ENCODE measurements at regions not wholly inside any gene's neighbourhood (a gene's known extent, or its start where the extent isn't known, plus 50 kb on each side); places are given as distances from the start of the nearest gene placed in this dataset.

DNA sequence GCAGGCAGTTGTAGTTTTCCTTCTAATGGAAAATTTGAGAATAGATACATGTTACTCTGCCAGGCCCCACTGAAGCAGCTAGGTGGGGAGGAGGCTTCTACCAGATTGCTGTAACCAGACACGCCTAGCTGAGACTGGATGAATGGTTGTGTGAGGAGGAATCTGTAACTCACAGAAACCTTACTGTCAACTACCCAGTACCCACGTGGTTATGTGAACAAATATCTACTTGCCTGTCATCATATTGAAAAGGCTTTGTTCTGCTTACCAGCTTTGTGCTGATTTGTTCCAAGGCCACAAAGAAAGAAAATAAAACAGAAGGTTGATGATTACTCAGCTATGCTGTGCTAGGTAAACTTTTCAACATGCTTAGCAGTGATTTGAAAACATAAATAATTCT, 167.2 kb downstream of the CAPZA3 start:
- no peak for DNase-seq

GRCh38 chr12:18906395-18906794, 168.5 kb downstream of the CAPZA3 start:
- DNase-seq, result no peak

DNA sequence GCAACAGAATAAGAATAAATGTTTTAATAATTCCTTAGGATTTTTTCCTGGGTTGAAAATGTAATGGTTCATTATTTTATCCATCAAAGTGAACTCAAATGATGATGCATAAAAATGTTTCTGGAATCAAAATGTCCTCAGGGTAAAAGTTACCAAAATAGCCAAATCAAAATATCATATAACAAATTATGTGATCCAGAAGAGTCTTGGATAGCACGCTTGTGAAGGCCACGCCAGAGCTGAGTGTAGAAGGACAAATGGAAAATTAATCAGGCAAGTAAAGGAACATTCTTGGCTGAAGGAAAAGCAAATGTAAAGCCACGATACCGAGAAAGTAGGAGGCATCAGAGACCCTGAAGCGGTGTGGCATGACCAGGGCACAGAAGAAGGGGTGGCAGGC, 169.2 kb downstream of the CAPZA3 start:
- no peak for DNase-seq

DNA sequence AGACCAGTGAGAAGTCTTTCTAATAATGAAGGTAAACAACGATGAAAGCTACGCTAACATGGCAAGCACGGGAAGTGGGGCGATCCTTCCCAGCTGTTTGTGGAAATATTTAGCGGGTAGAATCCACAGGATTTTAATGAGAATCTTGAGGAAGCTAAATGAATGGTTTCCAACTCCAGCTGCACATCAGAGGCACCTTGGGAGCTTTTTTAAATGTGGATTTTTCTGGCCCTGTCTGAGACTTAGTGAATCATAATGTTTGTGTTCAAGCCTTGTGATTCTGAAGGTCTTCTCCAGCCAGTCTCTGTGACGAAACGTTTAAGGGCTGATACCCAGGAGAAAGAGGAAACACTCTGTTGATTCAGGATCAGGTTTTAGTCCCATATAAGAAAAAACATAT, 169.8 kb downstream of the CAPZA3 start:
- no peak for DNase-seq

- DNase-seq, result no peak
These were observed 170.3 kb downstream of the CAPZA3 start for GRCh38 chr12:18908191-18908590.

DNA sequence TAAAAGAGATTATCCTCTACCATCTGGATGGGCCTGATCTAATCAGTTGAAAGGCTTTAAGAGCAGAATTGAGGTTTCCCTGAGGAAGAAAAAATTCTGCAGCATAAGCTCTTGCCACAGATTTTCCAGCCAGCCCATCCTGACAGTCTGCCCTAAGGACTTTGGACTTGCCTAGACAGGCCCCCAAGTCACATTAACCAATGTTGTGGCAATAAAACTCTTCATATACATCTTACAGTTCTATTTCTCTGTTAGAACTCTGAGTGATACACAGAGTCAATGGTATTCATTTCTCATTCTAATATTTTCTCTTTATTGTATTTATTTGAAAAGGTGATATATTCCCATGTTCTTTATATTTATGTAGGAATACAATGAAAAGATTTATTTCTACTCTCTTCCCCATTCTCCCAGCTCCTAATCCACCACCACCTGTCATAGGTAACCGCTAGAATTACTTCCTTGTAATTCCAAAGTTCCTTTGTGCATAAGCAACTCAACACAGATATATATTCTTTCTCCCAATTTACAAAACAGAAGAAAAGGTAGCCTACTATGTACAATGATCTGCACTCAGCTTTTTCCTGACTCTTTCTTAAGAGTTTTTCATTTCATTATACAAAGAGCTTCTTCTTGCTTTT, 182.1 kb downstream of the CAPZA3 start:
- no peak for DNase-seq

DNA sequence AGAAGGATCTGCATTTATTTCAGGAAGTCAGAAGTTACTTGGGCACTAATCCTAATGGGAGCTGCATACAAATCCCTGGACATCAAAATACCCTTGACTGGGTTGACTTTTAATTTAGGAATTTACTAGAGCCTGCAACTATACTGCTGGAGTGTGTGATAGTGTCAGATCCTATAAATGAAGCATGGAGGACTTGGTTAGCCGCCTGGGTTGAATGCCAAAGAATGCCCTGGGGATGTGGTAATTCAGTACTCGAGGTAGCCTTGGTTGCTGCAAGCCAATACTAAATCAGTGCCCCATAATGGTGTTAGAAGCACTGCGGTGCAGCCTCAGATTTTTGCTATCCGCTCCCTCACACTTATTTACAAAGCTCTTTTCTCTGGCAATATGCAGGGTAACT, 184.9 kb downstream of the CAPZA3 start:
- DNase-seq, result no peak

DNA sequence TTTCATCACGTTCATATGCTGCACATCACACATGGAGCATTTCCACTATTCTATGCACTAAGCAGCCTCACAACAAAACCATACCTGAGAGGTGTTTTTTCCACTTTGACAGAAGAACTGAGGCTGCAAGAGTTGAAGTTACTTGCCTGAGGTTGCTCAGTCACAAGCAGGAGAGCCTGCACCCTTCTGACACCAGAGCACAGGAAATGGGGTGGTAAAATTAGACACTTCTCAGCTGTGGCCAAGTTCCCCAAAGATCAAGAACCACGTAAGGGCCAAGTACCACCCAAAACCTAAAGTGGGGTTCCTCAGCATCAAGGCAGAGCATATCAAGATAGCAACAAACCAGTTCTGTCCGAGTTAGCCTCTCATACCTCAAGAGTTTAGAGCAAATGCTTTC, 185.8 kb downstream of the CAPZA3 start:
- no peak for DNase-seq

- no peak for DNase-seq
These were observed 188.3 kb downstream of the CAPZA3 start for GRCh38 chr12:18926188-18926587.

GRCh38 chr12:18932211-18932610, 194.3 kb downstream of the CAPZA3 start:
- no peak for DNase-seq

GRCh38 chr12:18932715-18933114, 194.8 kb downstream of the CAPZA3 start:
- no peak for DNase-seq

DNA sequence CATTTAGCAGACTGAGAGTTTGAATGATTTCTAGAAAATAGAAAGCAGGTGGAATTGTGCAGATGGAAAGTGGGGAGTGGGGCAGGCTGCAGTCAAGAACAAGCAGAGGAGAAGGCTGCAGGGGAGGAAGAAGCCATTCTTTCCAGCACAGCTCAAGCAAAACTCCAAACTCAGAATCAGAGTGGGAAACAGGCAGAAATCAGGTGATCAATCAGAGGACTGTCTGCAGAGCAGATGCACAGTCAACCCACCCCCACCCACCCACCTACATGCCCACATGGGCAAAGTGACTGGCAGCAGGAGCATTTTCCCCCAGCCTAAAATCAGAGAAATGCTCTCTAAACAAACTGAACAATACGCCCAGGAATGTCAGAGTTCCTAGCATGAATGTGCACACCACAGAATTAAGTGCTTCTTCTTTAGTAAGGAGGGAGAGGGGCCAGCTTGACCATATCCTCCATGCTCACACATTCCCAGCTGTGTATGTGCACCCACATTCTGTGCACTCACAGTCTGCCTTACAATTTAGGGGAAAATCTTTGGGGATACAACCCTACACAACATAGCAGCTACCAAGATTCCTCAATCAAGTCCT, 194.1 kb upstream of the PLEKHA5 start:
- DNase-seq, result no peak

DNA sequence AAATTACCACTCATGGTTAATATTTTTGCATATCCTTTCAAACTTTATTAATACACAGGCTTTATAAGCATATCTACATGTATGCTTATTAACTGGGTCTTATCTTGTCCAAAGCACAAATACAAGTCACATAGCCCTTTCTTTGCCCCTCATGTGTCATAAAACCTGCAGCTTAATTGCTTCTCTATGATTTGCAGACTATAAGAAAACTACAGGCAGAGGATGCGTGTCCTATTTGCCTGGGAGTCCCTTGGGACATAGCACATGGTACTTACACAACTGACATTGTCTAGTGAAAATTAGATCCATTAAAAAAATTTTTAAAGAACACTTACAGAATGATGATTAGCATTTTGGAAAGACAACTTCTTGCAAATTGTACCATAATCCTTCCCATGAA, 190.5 kb upstream of the PLEKHA5 start:
- no peak for DNase-seq

DNA sequence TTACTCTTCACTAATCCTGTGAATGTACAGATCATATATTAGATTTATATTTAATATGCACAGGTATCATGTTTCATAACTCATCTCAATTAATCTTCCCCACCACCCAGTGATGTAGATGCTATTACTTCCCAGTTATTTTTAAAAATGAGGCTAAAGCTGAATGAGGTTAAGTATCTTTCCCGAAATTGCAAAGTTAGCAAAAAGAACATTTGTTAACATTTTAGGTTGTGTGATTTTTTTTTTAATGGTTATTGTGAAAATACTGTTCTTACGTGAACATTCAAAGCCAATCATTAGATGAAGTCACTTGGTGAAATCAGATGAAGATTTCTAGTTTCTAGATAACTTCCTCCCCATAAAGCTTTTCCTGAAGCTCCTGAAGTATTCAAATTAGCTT, 186.9 kb upstream of the PLEKHA5 start:
- DNase-seq, result no peak

DNA sequence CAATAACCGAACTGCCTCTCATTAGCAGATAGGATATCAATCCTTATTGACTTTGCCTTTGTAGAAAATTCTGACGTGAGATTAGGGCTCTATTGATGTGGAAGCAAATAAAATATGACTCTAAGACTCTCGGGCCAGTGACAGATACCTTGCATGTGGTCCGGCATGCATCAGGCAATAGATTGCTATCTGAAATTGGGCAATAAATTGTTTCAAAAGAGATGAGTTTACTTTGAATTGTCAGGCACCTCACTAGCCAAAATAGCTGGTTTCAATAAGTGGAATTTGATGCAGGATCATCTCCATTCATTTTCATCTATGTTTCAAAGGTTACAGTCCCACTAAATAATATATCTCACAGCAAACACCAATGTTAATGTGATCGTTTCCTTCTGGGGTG, 186.3 kb upstream of the PLEKHA5 start:
- DNase-seq, result no peak

DNA sequence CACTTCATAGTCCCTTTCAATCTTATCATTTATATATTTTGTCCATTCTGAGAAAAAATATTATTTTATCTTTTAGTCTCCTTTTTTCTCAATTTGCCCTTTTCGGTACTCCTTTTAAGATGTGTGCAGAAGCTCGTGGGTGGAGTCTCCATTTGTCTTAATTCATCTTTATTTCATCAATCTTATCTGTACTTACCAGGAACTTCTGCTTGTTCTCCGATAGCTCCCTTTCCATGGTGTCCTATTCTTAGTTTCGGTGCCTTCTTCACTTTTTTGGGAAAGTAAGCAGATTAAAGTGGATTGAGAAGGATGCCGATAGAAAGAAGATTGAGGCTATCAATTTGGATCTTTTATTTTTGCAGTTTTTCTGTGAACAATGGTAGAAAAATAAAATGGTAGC, 183.4 kb upstream of the PLEKHA5 start:
- DNase-seq, result no peak

DNA sequence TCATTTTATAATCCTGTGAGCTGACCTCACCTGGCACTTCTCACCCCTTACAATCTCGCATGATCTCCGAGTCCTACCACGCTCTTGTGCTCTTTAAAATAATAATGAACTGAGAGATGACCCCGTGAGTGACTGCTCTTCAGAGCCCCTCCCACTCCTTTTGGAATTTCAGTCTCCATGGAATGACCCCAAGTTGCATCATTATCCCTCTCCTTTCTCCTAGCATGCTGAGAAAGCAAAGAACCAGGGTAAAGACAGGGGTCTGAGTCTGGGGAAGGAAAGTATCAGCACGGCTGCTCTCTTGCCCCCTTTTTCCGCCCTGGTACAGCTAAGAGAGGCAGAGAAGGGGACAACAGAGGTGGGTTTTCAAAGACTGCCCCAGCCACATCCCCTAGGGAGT, 178.3 kb upstream of the PLEKHA5 start:
- DNase-seq, result no peak

DNA sequence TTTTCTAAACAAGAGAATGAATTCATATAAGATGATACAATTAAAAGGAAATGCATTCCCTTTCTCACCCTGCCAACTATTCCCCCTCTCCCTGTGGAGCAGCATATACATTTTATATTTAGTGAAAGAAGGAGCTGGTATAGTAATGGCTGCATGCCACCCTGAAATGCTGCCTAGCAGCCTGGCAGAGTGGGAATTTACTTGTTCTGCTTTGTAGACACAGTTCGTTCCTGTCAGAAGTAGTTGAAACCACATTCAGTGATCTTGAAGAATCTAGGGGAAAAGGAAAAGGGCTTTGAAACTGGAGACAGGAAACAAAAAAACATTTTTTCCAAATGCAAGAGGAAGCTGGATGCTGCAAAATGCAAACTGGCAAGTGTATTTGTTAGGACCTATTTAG, 176.0 kb upstream of the PLEKHA5 start:
- DNase-seq, result no peak

DNA sequence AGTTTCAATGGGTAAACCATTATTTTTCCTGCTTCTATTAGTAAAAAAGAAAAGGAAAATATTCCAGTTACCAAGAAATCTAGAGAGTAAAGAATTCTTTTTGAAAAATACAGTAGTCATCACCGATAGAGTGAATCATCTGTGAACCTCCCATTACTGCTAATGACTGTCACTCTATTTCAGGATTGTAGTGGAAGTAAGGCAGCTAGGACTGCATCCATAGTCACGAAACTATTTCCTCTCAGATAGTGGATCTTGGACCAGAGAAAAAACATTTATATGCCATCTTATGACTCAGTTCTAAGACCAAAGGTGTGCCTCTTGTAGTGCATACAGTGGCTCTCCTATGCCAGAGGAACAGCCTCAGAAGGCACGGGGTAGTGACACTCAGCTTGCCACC, 173.9 kb upstream of the PLEKHA5 start:
- DNase-seq, result no peak

DNA sequence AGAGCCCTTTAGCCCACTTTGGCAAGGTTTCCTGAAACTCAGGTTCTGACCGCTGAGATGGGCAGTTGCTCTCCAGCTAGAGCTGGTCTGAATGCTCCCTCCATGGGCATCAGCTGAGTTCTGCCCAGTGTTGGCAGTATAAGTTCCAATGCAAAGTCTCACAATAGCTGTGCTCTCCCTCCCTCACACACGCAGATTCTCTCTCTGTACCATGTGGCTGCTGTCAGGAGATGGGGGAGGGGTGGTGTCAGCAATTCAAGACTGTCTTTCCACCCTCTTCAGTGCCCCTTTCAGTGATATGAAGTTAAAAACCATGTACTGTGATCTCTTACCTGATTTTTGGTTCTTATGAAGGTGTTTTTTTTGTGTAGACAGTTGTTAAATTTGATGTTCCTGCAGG, 164.3 kb upstream of the PLEKHA5 start:
- no peak for DNase-seq

DNA sequence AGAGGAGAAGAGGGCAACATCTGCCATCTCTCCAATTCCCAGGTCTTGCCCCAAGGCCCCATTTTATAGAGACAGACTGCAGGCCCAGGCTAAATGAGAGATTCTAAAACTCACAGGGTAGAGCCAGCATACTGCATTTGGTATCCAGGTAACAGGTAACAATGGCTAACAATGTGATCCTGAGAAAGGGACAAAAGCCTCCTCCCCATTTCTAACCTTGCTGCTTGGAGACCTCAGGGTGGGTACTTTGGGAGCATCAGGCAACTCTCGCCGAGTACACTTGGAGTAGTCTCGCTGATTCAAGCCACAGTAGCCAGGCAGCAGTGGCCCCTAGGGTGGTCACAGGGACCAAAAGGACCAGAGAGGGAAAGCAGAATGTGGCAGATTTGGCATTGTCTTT, 162.6 kb upstream of the PLEKHA5 start:
- no peak for DNase-seq

DNA sequence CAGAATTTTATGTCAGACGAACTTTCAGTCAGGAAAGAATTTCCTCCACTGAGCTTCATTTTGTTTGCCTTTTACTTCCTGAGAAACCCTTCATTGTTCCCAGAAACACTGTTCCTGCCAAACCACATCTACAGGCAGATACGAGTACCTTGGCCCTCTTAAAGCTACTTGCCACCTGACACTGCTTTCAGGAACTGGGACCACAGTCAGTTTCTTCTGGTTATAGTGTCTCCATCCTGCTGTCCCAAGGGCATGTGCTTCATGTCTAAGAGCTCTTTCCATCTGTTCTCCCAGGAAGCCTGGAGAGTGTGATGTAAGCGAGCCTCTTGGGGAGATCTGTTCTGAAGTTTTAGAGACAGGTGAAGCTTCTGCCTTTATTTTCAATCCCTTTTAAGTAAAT, 161.7 kb upstream of the PLEKHA5 start:
- no peak for DNase-seq

DNA sequence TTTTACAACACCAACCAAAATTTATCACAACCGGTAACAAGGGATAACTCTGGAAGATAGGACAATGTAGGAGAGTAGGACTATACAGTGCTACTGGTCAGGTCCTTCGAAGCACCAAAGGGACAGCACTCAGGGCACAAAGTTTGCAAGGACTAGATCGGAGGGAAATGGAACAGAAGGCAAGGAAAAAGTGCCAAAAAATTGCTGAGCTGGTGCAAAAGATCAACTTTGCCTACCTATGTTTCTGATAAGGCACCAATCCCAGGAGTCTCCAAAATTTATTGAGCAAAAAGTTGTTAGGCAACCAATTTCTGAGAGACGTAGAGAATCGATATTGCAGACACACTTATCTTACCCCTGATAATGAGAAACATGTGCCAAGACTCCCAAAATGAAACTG, 160.0 kb upstream of the PLEKHA5 start:
- DNase-seq, result no peak

DNA sequence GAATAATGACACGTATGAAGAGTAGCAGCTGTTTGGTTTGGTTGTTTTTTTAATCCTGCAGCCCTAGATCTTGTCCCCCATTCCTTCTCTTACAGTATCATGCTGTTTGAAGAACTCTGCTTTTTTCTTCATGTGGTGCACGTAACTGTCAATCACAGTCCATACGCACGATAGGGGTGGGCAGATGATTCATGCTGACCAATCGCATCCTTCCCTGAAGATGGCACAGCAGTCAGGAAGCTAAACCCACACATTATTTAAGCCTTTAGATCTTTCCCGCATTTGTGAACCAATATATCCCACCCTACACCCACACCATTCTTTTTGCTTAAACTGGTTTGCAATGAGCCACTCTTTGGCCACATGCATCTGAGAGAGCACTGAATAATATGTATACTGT, 158.9 kb upstream of the PLEKHA5 start:
- DNase-seq, result no peak

DNA sequence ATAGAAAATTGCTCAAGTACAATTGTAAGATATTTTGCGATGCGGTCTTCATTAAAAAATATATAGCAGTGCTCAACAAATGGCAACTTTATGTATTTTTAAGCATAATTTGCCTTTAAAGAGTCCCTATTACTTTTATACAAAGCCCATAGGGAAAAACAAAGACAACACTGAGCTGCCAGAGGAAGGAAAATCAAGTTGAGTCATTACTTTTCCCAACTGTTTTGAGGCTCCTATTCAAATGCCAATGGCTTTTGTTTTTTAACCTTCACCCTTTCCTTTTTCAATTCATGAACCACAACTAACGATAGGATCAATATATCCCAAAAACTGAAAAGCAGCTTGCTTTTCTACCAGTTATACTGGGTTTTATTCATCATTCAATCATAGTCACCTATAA, 157.6 kb upstream of the PLEKHA5 start:
- no peak for DNase-seq

- DNase-seq, result no peak
These were observed 153.6 kb upstream of the PLEKHA5 start for GRCh38 chr12:18975933-18976332.
